Choroid plexus epithelial cell (primary cell): ENCODE measurements at regions not wholly inside any gene's neighbourhood (a gene's known extent, or its start where the extent isn't known, plus 50 kb on each side); places are given as distances from the start of the nearest gene placed in this dataset.

Source experiments
- DNase-seq: peaks from one replicate; pipeline ENCODE4 v3.0.0-alpha.2; 2010; ENCODE audit warnings: low read depth
- H3K4me3 ChIP-seq: 2 replicates; pipeline ENCODE4 v1.5.1; 2011; ENCODE audit warnings: low read depth, mild to moderate bottlenecking, control low read depth, low read length, moderate library complexity
- TF ChIP-seq, protein P1 (sequence below): conservative IDR thresholded peaks from 2 replicates; pipeline ENCODE4 v1.5.1; 2011; ENCODE audit warnings: low read depth, mild to moderate bottlenecking, control low read depth, inconsistent platforms, low read length, moderate library complexity

DNA sequence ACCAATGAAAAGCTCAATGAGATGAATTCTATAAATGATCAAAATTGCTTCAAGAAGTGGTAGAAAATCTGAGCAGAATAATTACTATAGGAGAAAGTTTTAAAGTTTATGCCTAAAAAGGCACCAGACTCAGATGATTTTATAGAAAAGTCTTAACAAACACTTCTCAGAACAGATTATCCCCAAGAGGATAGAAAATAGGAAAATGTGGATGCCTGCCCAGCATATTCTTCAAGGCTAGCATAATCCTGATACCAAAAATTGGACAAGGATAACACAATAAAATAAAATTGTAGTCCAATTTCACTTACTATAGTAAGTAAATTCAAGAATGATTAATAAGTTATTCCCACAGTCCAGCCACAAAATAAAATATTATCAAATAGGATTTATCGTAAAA is 397.0 kb downstream of the NR2F1-AS1 start:
- no peak for DNase-seq
- TF ChIP-seq, protein P1, sequence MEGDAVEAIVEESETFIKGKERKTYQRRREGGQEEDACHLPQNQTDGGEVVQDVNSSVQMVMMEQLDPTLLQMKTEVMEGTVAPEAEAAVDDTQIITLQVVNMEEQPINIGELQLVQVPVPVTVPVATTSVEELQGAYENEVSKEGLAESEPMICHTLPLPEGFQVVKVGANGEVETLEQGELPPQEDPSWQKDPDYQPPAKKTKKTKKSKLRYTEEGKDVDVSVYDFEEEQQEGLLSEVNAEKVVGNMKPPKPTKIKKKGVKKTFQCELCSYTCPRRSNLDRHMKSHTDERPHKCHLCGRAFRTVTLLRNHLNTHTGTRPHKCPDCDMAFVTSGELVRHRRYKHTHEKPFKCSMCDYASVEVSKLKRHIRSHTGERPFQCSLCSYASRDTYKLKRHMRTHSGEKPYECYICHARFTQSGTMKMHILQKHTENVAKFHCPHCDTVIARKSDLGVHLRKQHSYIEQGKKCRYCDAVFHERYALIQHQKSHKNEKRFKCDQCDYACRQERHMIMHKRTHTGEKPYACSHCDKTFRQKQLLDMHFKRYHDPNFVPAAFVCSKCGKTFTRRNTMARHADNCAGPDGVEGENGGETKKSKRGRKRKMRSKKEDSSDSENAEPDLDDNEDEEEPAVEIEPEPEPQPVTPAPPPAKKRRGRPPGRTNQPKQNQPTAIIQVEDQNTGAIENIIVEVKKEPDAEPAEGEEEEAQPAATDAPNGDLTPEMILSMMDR: no peak
- H3K4me3 ChIP-seq: no peak overlapping the region

DNA sequence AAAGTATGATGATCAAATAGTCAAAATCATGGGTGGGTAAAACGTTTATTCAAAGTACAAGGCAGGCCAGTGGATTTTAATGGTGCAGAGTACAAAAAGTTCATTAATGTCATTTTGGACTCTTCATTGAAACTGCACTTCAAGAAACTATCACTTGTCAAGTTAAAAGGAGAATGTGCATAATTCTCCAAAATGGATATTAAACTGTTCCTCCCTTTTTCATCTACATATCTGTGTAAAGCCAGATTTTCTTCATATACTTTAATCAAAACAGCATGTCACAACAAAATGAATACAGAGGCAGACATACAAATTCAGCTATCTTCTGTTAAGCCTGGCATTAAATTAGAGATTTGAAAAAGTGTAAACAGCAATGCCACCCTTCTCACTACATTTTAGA is 401.6 kb downstream of the NR2F1-AS1 start:
- no peak for DNase-seq
- TF ChIP-seq, protein P1: no peak
- H3K4me3 ChIP-seq: no peak overlapping the region

DNA sequence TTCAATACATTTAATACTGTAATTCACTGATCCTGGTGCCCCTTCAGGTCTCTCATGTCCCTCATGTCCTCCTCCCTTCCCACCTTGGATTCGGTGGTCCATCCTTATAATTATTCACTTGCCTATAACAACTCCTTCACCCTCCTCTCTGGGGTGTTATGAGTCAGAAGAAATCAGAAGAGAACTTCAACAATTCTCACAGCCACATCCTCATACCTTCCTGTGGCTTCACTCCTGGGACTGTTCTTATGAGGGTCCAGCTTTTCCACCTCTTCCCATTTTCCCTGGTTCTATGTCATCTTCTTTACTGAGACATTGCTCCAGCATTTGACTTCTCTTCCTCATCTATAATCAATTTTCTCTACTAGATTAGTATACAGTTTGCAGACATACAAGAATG is 406.1 kb downstream of the NR2F1-AS1 start:
- DNase-seq: no peak
- TF ChIP-seq, protein P1: no peak
- no peak overlapping the region for H3K4me3 ChIP-seq

DNA sequence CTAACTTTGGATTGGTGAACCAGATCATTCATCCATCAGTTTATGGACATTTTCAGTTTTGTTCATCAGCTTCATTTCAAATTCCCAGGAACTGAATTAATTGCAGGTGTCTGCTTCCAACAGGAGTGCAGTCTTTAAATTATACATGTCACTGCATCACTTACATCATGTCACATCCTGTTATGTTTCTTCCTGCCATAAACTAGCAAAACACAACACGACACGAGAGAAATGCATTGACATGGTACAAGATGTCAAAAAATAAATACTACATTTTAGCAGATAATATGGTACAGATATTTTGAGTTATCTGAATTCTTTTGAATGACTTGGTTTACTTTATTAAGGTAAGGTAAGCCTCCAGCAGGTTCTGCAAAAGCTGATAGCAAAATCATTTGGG is 415.5 kb downstream of the NR2F1-AS1 start:
- no peak overlapping the region for H3K4me3 ChIP-seq
- no peak for DNase-seq
- TF ChIP-seq, protein P1: no peak

DNA sequence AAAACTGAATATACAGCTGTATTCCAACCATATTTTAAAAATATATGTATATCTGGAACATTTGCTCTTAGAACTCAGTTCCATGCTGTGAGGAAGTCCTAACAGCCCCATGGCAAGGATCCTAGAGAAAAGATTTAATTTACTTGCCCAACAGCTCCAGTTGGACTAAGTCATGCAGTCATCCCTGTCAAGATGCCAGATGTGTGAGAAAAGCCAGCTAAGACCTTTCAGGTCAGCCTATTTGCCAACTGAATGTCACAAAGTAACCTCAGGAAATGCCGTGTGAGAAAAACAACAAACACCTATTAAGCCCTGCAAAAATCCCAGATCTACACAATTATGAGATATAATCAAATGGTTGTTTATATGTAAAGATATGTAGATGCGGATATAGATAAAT is 416.3 kb downstream of the NR2F1-AS1 start:
- TF ChIP-seq, protein P1: no peak
- peak; percentile 89 for DNase-seq
- no peak overlapping the region for H3K4me3 ChIP-seq

DNA sequence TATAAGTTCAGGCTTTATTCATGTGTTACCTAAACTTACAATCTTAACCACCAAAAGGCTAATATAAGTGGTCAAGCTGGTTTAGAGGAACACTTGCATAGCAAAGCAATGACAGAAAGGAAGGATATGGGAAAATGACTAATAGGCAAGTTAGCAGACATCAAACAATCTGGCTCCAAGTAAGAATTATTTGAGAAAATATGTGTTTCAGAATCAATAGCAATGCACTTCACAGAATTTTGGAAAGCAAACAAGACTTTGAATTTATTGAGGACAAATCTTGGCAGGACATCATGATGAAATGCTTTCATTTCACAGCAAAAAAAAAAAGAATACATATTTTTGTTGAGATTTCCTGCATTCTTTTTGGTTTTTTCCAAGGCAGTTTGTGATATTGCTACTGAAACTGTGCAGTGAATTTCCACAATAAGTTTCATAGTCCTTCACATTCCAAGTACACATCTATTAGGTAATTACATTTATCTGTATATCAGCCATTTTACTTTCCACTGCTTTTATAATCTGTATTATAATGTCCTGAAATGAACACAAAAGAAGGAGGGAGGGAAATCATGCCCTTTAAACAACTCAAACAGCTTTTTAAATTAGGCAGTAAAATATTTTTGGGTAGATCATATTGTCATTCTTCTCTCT is 417.9 kb downstream of the NR2F1-AS1 start:
- TF ChIP-seq, protein P1: no peak
- no peak overlapping the region for H3K4me3 ChIP-seq
- peak; percentile 96 for DNase-seq
